GM12874 (cell line): ENCODE measurements at regions not wholly inside any gene's neighbourhood (a gene's known extent, or its start where the extent isn't known, plus 50 kb on each side); places are given as distances from the start of the nearest gene placed in this dataset.

Experiments used
- CTCF ChIP-seq: IDR thresholded peaks from 2 replicates; pipeline ENCODE4 v1.5.1; 2011; ENCODE audit warnings: low read depth, mild to moderate bottlenecking, control low read depth, low read length, moderate library complexity; ENCODE audit not compliant: insufficient read depth

GRCh38 chr5:114221807-114222206 lies 140.1 kb upstream of the KCNN2 start:
- TF ChIP-seq CTCF: no peak

GRCh38 chr5:114223866-114224265 lies 138.0 kb upstream of the KCNN2 start:
- TF ChIP-seq CTCF: no peak

GRCh38 chr5:114237766-114238165 lies 124.1 kb upstream of the KCNN2 start:
- no peak for TF ChIP-seq CTCF

GRCh38 chr5:114238771-114239313 lies 123.0 kb upstream of the KCNN2 start:
- TF ChIP-seq CTCF: no peak

GRCh38 chr5:114243281-114243971 lies 118.4 kb upstream of the KCNN2 start:
- no peak for TF ChIP-seq CTCF

GRCh38 chr5:114243972-114244317 lies 117.9 kb upstream of the KCNN2 start:
- no peak for TF ChIP-seq CTCF

- no peak for TF ChIP-seq CTCF
Observed at GRCh38 chr5:114249823-114250222, 112.0 kb upstream of the KCNN2 start.
